ENCODE measurements at regions not wholly inside any gene's neighbourhood (a gene's known extent, or its start where the extent isn't known, plus 50 kb on each side); places are given as distances from the start of the nearest gene placed in this dataset.

DNA sequence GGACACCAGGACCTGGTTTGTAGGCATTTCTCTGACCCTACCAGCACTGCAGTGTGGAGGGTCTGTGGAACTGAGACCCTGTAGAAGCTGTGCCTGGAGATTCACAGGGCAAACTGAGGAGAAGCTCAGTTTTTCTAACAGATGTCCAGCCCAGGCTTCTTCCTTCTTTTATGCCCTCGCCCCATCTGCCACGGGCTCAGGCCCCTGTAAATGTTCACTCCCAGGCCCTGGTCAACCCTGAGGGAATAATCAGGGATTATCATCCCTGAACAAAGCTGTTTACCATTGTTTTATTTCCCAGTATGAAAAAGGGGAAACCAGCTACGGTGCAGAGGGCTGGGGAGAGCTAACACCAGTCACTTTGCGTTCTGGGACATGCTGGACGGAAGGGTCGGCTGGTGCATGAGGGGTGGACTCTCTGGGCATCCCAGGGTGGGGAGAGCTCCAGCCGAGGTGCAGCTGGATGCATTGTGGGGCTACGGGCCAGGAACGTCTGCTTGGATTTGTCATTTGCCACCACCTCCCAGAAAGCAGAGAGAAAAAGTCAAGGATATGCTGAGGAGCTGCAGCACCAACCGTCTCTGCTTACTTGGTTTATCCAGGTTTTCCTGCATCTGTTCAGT is 183.8 kb downstream of the TFCP2L1 start:
- TF ChIP-seq, protein P1, sequence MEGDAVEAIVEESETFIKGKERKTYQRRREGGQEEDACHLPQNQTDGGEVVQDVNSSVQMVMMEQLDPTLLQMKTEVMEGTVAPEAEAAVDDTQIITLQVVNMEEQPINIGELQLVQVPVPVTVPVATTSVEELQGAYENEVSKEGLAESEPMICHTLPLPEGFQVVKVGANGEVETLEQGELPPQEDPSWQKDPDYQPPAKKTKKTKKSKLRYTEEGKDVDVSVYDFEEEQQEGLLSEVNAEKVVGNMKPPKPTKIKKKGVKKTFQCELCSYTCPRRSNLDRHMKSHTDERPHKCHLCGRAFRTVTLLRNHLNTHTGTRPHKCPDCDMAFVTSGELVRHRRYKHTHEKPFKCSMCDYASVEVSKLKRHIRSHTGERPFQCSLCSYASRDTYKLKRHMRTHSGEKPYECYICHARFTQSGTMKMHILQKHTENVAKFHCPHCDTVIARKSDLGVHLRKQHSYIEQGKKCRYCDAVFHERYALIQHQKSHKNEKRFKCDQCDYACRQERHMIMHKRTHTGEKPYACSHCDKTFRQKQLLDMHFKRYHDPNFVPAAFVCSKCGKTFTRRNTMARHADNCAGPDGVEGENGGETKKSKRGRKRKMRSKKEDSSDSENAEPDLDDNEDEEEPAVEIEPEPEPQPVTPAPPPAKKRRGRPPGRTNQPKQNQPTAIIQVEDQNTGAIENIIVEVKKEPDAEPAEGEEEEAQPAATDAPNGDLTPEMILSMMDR (IDR thresholded peaks at IDR 0.05; ENCODE audit: borderline replicate concordance, control extremely low read depth, extremely low read depth, insufficient read depth, missing control alignments): no peak
- in situ Hi-C loops (cut with MboI; ENCODE audit: low sequenced_read_pairs, unreplicated experiment): no loop called here
- DNase-seq (ENCODE audit: low spot score): no peak

DNA sequence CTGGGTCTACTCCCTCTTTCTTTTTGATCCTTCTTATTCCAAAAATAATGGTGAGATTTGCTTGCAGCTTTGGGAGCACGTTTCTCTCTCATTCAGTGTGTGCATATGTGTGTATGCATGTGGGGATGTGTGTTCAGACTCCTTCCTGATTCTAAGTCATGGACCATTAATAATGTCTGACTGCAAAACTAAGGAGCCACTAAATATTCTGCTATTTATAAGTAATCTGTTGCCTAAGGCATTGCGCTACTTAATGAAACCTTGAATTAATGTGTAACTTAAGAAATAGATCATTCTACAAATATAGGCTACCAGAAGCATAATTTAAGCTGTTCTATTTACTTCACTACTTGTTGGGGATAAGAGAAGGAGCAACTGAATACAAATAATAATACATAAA is 182.1 kb downstream of the TFCP2L1 start:
- DNase-seq (ENCODE audit: low spot score): no peak
- TF ChIP-seq, protein P1 (IDR thresholded peaks at IDR 0.05; ENCODE audit: borderline replicate concordance, control extremely low read depth, extremely low read depth, insufficient read depth, missing control alignments): no peak
- in situ Hi-C loops (cut with MboI; ENCODE audit: low sequenced_read_pairs, unreplicated experiment): no loop called here

DNA sequence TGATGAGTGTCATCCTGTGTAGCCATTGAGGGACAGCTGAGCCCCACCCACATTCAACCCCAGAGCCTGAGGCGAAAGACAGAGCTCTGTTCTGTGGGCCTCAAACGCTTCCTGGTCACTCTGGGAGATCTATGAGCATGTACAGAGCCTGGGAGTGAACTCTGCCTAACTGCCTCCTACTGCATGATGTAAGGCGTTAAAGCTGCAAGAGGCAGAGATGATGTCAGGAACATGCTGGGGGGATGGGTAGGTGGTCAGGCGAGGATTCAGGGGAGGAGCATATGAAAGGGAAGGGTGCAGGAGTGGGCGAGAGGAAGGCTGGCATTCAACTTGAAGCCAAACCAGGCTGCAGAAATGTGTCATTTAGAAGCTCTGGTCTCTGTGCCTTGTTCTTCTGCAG is 181.0 kb downstream of the TFCP2L1 start:
- TF ChIP-seq, protein P1 (IDR thresholded peaks at IDR 0.05; ENCODE audit: borderline replicate concordance, control extremely low read depth, extremely low read depth, insufficient read depth, missing control alignments): no peak
- DNase-seq (ENCODE audit: low spot score): no peak
- in situ Hi-C loops (cut with MboI; ENCODE audit: low sequenced_read_pairs, unreplicated experiment): no loop called here

DNA sequence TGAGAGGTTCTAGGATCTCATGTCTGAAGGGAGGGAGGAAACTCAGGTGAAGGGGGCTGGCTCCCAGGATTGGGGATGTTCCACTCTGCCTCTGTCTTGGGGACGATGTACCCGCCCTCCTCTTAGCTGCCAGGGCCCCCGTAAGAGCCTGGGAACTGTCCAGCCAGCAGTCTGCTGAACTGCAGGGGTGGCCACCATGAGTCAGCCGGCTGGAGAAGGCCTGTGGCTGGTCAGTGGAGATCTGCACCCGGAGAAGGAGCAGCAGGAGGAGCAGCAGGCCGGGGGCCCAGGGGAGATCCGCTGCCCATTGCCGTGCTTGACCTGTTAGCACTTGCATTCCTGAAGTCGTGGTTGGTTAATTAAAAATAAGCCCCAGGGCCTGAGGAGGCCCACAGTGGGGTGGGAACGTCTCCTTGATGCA is 180.3 kb downstream of the TFCP2L1 start:
- no peak for DNase-seq (ENCODE audit: low spot score)
- TF ChIP-seq, protein P1 (IDR thresholded peaks at IDR 0.05; ENCODE audit: borderline replicate concordance, control extremely low read depth, extremely low read depth, insufficient read depth, missing control alignments): no peak
- in situ Hi-C loops (cut with MboI; ENCODE audit: low sequenced_read_pairs, unreplicated experiment): no loop called here

DNA sequence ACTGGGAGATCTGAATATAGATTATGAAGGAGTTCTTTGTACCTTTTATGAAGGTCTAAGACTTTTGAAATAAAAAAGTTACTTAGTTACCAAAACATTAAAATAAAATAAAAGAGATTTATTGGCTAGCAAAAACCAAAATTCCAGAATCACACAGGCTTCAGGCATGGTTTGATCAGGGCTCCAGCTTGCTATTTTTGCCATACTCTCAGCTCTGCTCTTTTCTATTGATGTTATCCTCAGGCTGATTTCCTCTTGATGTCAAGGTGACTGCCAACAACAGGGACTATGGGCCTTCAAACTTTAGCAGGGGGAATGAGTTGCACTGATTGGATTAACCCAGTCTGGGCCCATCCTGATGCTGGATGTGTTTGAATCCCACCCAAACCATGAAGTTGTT is 174.1 kb downstream of the TFCP2L1 start:
- DNase-seq (ENCODE audit: low spot score): no peak
- in situ Hi-C loops (cut with MboI; ENCODE audit: low sequenced_read_pairs, unreplicated experiment): no loop called here
- TF ChIP-seq, protein P1 (IDR thresholded peaks at IDR 0.05; ENCODE audit: borderline replicate concordance, control extremely low read depth, extremely low read depth, insufficient read depth, missing control alignments): no peak

DNA sequence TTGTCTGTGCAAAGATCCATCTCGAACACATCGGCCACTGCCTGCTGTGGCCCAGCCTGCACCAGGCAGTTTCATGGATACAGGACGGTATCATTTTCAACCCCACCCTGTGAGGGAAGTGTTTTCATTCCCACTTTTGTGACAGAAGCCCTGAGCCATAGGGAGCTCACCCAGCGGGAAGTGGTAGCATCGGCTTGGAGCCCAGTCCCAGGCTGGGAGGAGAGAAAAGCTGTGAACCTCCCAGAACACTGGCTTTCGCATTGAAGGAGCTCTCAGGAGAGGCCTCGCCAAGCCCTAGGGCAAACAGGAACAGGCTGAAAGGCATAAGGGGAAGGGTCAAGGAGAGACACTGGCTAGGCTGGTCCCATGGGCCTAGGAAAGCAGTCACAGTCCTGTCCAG is 166.1 kb downstream of the TFCP2L1 start:
- TF ChIP-seq, protein P1 (IDR thresholded peaks at IDR 0.05; ENCODE audit: borderline replicate concordance, control extremely low read depth, extremely low read depth, insufficient read depth, missing control alignments): no peak
- no peak for DNase-seq (ENCODE audit: low spot score)
- in situ Hi-C loops (cut with MboI; ENCODE audit: low sequenced_read_pairs, unreplicated experiment): no loop called here
